Thyroid gland (tissue), 4 donors: ENCODE measurements at regions not wholly inside any gene's neighbourhood (a gene's known extent, or its start where the extent isn't known, plus 50 kb on each side); places are given as distances from the start of the nearest gene placed in this dataset.
"Not testable (repeated sequence)": the region's sequence is repeated elsewhere in the genome, so short reads cannot be mapped to it uniquely, and the experiment has no call there.

ENCODE experiments used
- DNase-seq, 2 donors: peaks; one replicate each; pipeline ENCODE4 v3.0.0-alpha.2; 2019
- H3K27ac ChIP-seq, 3 donors: fragments of 200-600 bp; sonication (generic); 1 replicate in 2 of 3; 2 replicates in 1 of 3; pipeline ENCODE4 v1.5.1; 2016 to 2019; ENCODE audit warnings: mild to moderate bottlenecking in 1 of 3, moderate library complexity in 1 of 3
- H3K27me3 ChIP-seq: fragments of 200-600 bp; sonication (generic); one replicate; pipeline ENCODE4 v1.5.1; 2019
- H3K36me3 ChIP-seq, 2 donors: fragments of 200-600 bp; sonication (generic); one replicate each; pipeline ENCODE4 v1.5.1; 2016 to 2019
- H3K4me1 ChIP-seq, 2 donors: fragments of 200-600 bp; sonication (generic); one replicate each; pipeline ENCODE4 v1.5.1; 2017 to 2019
- H3K4me3 ChIP-seq, 3 donors: fragments of 200-600 bp; sonication (generic); replicated peaks in 1 of 3; 1 replicate in 2 of 3; 2 replicates in 1 of 3; pipeline ENCODE4 v1.5.1; 2016; ENCODE audit warnings: mild to moderate bottlenecking in 1 of 3
- H3K9me3 ChIP-seq: fragments of 200-600 bp; sonication (generic); one replicate; pipeline ENCODE4 v1.5.1; 2017
- POLR2A ChIP-seq, 2 donors: fragments of 450-650 bp; IDR thresholded peaks; one replicate each; pipeline ENCODE4 v1.6.1; 2017; ENCODE audit warnings: antibody characterized with exemption in 2 of 2, mild to moderate bottlenecking in 2 of 2, moderate library complexity in 1 of 2
- WGBS, 2 donors: methylation state at CpG; one replicate each; pipeline ENCODE4 v1.1.5; 2017; 5-methylcytosine and 5-hydroxymethylcytosine counted together
- intact Hi-C: fragments of 100-400 bp; cut with DNase I; formaldehyde crosslinking; loops from one replicate; pipeline ENCODE4 v1.15.1; 2023
- TF ChIP-seq, protein P1 (sequence below), 6 experiments: fragments of 200-600 bp in 3 of 6; fragments of 450-650 bp in 3 of 6; sonication (generic) in 3 of 6; IDR thresholded peaks; one replicate each; pipeline ENCODE4 v1.5.1; 2016 to 2019; ENCODE audit warnings: antibody characterized with exemption in 6 of 6, mild to moderate bottlenecking in 2 of 6, inconsistent platforms in 1 of 6, moderate library complexity in 1 of 6

- intact Hi-C loops = no loop called here
- Histone ChIP-seq H3K4me3 (no peak overlapping the region), H3K27me3 (no peaks in the 10 kb centered on the region), H3K27ac (no peak overlapping the region), H3K36me3 (no peaks in the 10 kb centered on the region), H3K4me1 (no peaks in the 10 kb centered on the region), H3K9me3 (no peaks in the 10 kb centered on the region)
- no peak for DNase-seq
- no peak for TF ChIP-seq POLR2A (IDR thresholded peaks at IDR 0.05)
- TF ChIP-seq, protein P1, sequence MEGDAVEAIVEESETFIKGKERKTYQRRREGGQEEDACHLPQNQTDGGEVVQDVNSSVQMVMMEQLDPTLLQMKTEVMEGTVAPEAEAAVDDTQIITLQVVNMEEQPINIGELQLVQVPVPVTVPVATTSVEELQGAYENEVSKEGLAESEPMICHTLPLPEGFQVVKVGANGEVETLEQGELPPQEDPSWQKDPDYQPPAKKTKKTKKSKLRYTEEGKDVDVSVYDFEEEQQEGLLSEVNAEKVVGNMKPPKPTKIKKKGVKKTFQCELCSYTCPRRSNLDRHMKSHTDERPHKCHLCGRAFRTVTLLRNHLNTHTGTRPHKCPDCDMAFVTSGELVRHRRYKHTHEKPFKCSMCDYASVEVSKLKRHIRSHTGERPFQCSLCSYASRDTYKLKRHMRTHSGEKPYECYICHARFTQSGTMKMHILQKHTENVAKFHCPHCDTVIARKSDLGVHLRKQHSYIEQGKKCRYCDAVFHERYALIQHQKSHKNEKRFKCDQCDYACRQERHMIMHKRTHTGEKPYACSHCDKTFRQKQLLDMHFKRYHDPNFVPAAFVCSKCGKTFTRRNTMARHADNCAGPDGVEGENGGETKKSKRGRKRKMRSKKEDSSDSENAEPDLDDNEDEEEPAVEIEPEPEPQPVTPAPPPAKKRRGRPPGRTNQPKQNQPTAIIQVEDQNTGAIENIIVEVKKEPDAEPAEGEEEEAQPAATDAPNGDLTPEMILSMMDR (IDR thresholded peaks at IDR 0.05) = no peak
- 78 to 84% methylated on average over 2 of the region's 2 CpGs for WGBS, 2 donors
Observed at GRCh38 chr4:66791686-66792085, 753.6 kb downstream of the CENPC start.

DNA sequence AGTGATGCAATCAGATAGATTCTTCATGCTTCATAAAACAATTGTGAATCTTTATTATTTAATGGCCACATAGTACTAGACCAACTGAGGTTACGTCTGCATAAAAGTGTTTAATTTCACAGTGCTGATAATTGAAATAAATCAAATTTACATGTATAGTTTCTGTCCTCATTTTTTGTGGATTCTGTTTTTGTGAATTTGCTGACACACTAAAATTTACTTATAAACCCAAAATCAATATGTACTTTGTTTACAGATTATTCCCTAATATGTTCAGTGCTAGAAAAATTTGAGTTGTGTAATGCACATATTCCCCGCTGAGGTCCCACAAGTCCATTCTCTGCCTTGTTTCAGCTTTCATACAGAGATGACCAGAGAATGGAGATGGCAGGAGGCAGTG lies 759.8 kb downstream of the CENPC start:
- TF ChIP-seq POLR2A (IDR thresholded peaks at IDR 0.05) = no peak
- TF ChIP-seq, protein P1 (IDR thresholded peaks at IDR 0.05) = no peak
- Histone ChIP-seq H3K27ac (no peak overlapping the region), H3K36me3 (no peaks in the 10 kb centered on the region), H3K27me3 (no peaks in the 10 kb centered on the region), H3K4me3 (no peak overlapping the region), H3K9me3 (no peaks in the 10 kb centered on the region), H3K4me1 (no peaks in the 10 kb centered on the region)
- WGBS, 2 donors = 93 to 95% methylated on average over 2 of the region's 2 CpGs
- DNase-seq = no peak
- intact Hi-C loops = no loop called here

DNA sequence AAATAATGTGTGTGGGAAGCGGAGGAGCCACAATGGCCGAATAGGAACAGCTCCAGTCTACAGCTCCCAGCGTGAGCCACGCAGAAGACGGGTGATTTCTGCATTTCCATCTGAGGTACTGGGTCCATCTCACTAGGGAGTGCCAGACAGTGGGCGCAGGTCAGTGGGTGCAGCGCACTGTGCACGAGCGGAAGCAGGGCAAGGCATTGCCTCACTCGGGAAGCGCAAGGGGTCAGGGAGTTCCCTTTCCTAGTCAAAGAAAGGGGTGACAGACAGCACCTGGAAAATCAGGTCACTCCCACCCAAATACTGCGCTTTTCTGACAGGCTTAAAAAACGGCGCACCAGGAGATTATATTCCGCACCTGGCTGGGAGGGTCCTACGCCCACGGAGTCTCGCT lies 762.6 kb downstream of the CENPC start:
- H3K4me1 ChIP-seq, DNase-seq, H3K27ac ChIP-seq, H3K27me3 ChIP-seq, intact Hi-C loops, H3K36me3 ChIP-seq, H3K4me3 ChIP-seq, H3K9me3 ChIP-seq: not testable (repeated sequence)
- WGBS, 2 donors = 94 to 96% methylated on average over 15 to 18 of the region's 18 CpGs

DNA sequence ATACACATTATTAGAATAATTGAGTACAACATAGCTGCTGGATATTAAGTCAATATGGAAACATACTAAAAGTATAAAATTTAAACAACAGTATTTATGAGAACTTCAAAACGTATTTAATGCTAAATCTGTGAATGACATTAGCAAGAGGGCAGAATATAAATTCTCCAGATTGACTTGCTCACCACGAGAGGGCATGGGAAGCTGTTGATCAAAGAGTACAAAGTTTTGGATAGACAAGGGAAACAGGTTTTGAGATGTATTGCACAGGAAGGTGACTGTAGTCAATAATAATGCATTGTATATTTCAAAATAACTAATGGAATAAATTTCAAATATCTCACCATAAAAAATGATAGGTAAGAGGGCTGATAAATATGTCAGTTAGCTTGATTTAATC lies 768.2 kb downstream of the CENPC start:
- DNase-seq = no peak
- Histone ChIP-seq H3K9me3 (no peaks in the 10 kb centered on the region), H3K4me3 (no peak overlapping the region), H3K27me3 (no peaks in the 10 kb centered on the region), H3K36me3 (no peaks in the 10 kb centered on the region), H3K27ac (no peak overlapping the region), H3K4me1 (no peaks in the 10 kb centered on the region)
- no peak for TF ChIP-seq POLR2A (IDR thresholded peaks at IDR 0.05)
- TF ChIP-seq, protein P1 (IDR thresholded peaks at IDR 0.05) = no peak
- intact Hi-C loops = no loop called here
- WGBS, 2 donors = 50 to 60% methylated on average over 2 of the region's 2 CpGs

- no peaks in the 10 kb centered on the region for H3K9me3 ChIP-seq
- no peaks in the 10 kb centered on the region for H3K4me1 ChIP-seq
Observed at GRCh38 chr4:66769441-66769840, 775.9 kb downstream of the CENPC start.

More at GRCh38 chr4:66769441-66769840, 775.9 kb downstream of the CENPC start:
- intact Hi-C loops = no loop called here
- no peak for TF ChIP-seq POLR2A (IDR thresholded peaks at IDR 0.05)
- TF ChIP-seq, protein P1 (IDR thresholded peaks at IDR 0.05) = no peak
- no peaks in the 10 kb centered on the region for H3K36me3 ChIP-seq
- no peak overlapping the region for H3K27ac ChIP-seq
- WGBS, 2 donors = 52 to 53% methylated on average over 4 of the region's 4 CpGs
- H3K27me3 ChIP-seq = no peaks in the 10 kb centered on the region
- H3K4me3 ChIP-seq = no peak overlapping the region
- no peak for DNase-seq
